Stimulated activated CD8-positive, alpha-beta memory T cell treated with anti-CD3 and anti-CD28 coated beads, Interleukin-15, amount 100 ng/mL, for 4 hours (primary cell): ENCODE measurements at regions not wholly inside any gene's neighbourhood (a gene's known extent, or its start where the extent isn't known, plus 50 kb on each side); places are given as distances from the start of the nearest gene placed in this dataset.

Experiments
- DNase-seq, 2 donors: peaks; one replicate each; pipeline ENCODE4 v3.0.0-alpha.2; 2020; ENCODE audit warnings: low read depth in 2 of 2

GRCh38 chr15:46703871-46704637 is 1013.3 kb upstream of the SEMA6D start:
- no peak for DNase-seq

- no peak for DNase-seq
Observed at GRCh38 chr15:46707452-46707851, 1009.9 kb upstream of the SEMA6D start.

- DNase-seq = no peak
Observed at GRCh38 chr15:46708226-46708625, 1009.1 kb upstream of the SEMA6D start.

DNA sequence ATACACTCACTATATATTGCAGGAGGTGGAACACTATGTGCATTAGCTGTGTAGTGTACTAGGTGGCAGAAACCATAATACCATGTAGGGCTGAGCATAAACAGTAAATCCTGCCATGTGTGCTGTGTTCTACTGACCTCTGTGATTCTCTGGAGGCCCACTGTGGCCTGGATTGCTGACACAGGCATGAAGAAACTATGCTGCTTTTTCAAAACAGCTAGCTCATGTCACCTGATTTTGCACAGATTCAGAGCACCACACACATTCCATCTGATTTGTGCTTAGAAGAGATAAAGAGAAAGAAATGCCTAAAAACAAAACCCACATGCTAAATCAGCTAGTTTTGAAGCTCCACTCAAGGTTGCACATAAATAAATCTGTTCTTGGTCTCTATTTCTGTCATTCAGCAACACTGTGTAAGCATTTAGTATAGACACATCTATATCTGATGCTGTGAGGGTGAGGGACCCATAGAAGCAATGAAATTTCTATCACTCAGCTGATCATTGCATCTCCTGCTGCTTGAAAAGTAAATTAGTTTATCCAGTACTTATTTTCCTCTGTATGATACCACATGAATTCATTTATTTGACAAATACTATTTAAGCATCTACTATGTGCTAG is 1007.7 kb upstream of the SEMA6D start:
- no peak for DNase-seq

DNA sequence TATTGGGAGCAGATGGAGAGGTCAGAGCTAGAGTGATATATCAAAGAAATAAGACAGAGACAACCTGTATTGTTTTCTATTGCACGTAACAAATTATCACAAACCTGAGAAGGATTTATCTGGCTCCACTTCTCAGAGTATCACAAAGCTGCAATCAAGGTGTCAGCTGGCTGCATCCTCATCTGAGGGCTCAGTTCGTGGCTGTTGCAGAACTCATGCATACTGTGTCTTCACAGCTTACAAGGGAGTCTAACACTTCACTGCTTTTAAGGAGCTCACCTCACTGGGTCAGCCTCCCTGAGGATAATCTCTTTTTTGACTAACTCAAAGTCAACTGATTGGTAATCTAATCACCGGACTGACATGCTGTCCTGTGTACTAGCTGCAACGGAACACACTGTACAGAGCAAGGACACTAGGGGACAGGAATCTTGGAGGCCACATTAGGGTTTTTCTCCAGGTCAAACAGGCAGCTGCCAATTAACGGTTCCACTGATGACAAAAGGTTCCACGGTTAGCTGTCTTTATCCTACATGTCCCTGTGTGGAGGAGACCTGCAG is 1006.8 kb upstream of the SEMA6D start:
- no peak for DNase-seq

- no peak for DNase-seq
Observed at GRCh38 chr15:46713045-46713444, 1004.3 kb upstream of the SEMA6D start.

DNA sequence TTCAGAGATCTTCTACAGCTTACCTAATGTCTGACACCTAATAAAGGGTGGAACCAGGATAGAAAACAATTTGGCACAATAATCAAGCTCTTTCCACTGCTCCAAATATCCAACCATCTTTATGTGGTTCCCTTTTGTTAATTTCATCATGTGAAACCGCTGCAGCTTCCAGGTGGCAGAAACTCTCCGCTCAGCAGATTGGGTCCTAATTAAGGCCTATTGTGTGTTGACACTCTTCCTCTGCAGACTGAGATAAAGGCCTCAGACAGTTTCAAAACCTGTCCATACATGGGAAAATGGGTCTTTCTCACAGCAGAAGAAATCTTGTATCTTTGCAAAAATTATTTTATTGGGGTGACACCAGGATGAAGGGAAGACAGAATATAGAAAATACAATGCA is 1002.4 kb upstream of the SEMA6D start:
- no peak for DNase-seq

DNA sequence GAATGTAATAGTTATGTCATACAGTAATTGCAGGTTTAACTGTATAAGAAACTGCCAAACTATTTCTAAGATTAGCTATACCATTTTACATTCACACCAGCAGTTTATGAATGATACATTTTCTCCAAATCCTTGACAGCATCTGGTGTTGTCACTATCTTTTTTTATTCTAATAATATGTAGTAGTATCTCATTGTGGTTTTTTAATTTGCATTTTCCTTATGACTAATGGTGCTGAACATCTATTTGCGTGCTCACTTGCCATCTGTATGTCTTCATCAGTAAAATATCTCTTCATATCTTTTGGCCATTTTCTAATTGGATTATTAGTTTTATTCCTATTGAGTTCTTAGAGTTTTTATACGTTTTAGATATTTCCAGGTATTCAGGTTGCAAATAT is 994.0 kb upstream of the SEMA6D start:
- no peak for DNase-seq

GRCh38 chr15:46732060-46732459 is 985.2 kb upstream of the SEMA6D start:
- no peak for DNase-seq

DNA sequence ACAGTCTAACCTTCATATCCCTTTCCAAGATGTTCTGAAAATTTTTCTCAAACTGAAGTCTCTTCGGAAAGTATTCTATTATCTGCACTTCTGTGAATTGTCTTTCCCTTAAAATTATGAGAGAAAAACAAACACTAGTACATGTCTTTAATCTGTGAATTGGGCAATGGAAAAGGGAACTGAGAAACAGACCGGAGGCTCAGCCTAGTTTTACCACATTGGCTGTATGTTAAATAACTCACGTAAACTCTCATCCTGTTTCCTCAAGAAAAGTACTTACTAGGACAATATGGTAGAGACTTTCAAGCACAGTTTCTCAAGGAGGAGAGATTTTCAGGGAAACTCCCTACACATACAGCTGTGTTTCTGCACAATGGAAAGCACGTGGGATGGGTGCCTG is 982.2 kb upstream of the SEMA6D start:
- no peak for DNase-seq

DNA sequence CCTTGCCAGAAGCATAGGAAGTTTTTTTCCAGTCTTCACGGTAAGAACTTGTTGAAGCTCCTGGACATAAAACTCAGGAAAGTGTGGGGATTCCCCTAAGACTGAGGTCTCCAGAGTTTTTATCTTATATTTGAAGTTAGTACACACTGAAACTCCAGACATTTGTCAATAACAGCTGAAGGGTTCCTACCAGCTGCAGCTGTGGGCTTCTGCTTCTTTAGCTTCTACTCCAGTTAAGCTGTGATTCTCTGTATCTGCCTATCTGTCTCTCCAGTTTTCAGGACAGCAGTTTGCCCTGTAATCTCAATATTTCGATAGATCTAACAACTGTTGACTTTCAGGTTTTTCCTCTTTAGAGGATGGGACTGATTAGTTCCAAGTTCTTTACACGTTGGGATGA is 966.0 kb upstream of the SEMA6D start:
- DNase-seq = no peak

DNA sequence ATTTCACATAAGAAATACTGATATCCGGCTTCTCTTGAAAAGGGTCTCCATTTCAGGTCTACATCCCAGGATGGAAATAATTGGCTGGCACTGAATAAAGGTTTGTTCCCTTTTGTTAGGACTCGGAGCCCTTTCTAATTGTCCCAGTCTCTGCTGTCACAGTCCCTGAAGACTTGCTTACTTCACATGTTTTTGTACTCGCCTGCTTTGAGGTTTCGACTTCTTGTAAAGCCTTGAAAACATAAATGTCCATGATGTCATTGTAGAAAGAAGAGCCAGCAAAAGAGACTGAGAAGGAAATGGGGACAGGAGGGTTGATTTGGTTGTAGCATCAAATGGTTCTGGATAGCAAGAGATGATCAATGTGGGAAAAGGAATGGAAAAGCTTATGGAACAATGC is 963.4 kb upstream of the SEMA6D start:
- no peak for DNase-seq

DNA sequence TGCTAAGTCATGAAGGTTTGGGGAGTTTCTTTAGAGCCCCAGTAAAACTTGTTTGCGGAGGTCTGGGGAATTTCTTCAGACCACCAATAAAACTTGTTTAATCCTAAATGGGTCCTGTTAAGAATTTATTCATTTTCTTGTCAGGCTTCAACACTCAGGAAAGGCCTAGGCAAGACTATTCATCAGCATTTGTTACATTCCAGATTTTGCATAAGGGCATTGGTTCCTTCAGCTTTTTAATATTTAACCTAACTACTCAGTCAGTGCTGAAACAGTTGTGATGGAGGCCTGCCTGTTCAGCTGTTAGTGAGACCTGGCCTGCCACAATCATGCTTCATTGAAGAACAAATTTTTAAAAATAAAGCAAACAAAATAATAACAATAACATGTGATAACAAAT is 954.2 kb upstream of the SEMA6D start:
- no peak for DNase-seq

DNA sequence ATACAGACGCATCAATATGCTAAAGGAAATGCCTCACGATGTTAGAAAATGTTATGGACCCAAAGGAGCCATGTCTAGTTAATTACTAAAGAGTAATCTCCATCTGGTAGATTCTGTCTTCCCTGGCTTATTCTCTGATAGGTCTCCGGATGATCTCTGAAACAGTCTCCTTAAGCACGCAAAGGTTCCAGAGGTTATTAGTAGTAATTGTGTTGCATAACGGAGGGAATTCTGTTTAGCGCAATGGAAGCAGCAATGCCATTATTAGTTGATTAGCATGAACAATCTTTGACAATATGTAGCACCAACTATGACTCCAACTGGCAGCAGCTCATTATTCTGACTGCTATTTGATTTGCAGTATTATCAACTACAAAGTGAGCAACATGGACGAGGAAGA is 952.5 kb upstream of the SEMA6D start:
- DNase-seq = no peak

GRCh38 chr15:46766021-46766420 is 951.3 kb upstream of the SEMA6D start:
- no peak for DNase-seq

- no peak for DNase-seq
Observed at GRCh38 chr15:46768287-46768686, 949.0 kb upstream of the SEMA6D start.

DNA sequence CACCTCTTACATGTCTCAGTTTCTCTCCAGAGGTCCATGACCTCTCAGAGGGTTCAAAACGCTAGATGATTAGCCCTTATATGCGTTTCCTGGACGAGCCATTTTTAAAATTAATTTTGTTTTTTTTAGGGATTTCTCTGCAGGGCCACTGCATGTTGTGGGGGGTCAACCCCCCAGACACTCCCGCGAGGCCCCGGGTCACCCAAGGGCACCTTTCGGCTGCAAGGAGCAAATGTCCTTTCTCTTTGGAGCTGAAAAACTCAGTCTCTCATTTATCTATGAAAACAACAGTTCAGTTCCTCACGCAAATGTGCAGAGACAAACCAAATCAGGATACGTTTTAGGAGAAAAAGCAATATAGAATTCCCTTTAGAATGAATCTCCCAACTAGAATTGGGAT is 944.3 kb upstream of the SEMA6D start:
- DNase-seq = no peak

DNA sequence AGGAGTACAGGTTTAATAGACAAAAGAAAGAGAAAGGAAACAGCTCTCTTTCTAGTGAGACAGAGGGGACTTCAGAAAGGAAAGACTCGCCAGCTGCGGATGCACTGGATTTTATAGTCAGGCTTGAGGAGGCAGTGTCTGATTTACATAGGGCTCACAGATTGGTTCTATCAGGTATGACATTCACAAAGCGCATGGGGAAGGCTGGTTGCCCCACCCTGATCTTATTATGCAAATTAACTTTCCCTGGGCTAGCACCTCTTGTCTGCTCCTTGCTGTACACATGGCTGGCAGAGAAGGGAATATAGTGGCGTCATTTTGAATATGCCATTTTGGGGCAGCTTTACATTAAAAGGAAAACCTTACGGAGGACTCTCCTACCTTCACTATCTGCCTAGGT is 938.4 kb upstream of the SEMA6D start:
- DNase-seq = no peak

DNA sequence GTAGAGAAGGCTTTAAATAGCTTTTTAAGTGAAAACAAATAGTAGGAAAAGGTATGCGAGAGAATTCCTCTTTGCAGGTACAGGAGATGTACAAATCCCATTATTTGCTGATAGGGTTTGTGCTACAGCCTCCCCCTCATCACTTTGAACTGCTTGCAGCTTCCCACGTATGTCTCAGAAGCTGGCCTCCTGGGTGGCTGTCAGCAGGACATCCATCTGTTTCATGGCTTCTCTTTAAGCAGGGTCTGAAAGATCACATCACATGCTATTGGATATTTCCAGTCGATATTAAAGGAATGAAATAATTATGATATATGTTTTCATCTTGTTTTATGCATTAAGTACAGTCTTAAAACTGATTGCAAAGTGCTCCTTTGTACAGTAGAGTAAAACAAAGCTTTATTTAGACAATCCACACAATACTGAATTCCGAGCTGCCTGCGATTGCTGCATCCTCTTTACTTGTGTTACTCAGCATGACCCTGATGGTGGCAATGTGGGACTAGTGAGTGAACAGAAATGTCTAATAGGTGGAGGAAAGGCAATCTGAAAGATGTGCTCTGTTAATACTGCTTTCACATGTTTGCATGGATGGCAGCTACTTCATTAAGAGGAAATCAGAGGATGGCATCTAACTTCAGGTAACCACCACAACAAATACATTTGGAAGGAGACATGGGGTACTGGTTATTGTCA is 930.6 kb upstream of the SEMA6D start:
- DNase-seq = no peak

DNA sequence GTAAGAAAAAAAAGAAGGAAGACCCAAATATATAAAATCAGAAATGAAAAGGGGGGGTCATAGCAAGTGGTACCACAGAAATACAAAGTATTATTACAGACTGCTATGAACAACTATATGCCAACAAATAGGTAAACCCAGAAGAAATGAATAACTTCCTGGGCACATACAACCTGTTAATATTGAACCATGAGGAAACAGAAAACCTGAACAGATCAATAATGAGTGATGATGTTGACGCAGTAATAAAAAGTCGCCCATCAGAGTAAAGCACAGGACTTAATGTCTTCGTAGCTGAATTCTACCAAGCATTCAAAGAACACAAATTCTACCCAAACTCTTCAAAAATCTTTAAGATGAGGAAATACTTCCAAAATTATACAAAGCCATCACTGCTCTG is 921.6 kb upstream of the SEMA6D start:
- DNase-seq = no peak

DNA sequence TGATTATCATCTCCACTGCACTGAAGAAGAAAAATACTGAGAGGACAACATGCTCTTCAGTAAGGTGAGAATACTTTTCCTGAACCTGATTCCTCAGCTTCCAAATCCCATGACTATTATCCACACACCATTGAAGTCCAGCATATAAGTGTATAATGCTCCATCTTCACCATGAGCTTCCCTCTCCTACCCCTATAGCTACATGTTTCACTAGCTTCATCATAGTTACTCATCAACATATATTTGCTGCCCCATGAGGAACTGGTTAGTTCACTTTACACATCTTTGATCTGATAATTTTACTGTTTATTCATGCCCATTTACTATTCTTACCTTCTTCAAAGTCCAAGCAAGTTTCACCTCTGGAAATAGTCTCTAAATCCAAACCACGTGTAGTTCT is 908.5 kb upstream of the SEMA6D start:
- no peak for DNase-seq

DNA sequence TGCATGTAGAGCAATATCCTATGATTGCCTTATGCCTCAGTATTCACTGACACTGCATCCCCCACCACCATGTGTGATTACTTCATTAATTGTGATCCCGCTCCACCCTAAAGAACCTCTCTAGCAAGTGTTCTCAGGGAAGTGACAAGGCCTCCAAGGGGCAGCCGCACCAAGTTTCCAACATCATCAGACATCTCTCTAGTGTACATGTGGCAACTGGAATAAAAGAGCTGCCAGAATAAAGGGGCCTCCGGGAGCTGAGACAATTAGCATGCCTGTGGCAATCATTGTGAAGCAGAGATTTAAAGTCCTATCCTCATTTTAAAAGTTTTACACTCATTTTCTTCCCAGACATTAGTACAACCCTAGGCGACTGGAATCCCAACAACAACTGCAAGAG is 902.1 kb upstream of the SEMA6D start:
- no peak for DNase-seq

DNA sequence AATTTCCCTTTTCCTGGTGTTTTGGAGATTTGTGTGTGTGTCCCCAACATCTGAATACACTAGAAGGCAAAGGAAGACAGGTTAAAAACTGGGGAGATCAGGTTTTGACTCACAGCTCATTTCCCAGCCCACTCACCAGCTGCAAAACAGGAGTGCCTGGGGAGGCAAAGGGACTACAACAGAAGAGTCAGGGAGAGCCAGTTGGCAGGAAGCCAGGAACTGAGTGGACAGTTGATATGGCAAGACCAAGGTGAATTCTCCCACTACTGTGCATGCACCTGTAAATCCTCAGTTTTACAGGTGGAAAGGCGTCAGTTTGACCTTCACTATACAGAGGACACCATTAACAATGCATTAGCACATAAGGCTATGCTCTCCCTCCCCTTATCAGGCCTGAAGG is 901.5 kb upstream of the SEMA6D start:
- DNase-seq = no peak
